CD4-positive, alpha-beta T cell (primary cell): ENCODE measurements at regions not wholly inside any gene's neighbourhood (a gene's known extent, or its start where the extent isn't known, plus 50 kb on each side); places are given as distances from the start of the nearest gene placed in this dataset.
"Not testable (repeated sequence)": the region's sequence is repeated elsewhere in the genome, so short reads cannot be mapped to it uniquely, and the experiment has no call there.

Experiments used
- ATAC-seq: fragments of 200-7000 bp; cut with Tn5 transposase; one replicate; pipeline ENCODE4 v1.10.0; 2022; ENCODE audit warnings: mild to moderate bottlenecking; ENCODE audit not compliant: poor library complexity
- CTCF ChIA-PET: fragments of 350-600 bp; sonication (Branson Sonifier 250); formaldehyde crosslinking; loops from one replicate; lab custom pipeline; 2021; ENCODE audit warnings: antibody characterized with exemption, inconsistent platforms; lab: Charles Lee
- POLR2A ChIA-PET: fragments of 350-600 bp; sonication (Branson Sonifier 250); formaldehyde crosslinking; loops from one replicate; lab custom pipeline; 2021; ENCODE audit warnings: antibody characterized with exemption, inconsistent platforms; lab: Charles Lee
- DNase-seq, 14 experiments: peaks; one replicate each; pipeline ENCODE4 v3.0.0-alpha.2; 2013 to 2020; ENCODE audit warnings: mixed read lengths in 2 of 14
- H3K27ac ChIP-seq, 2 donors: one replicate each; pipeline versions ENCODE4 v1.5.1 to v1.7.0; 2013; ENCODE audit warnings: low read length in 2 of 2, low read depth in 1 of 2, mild to moderate bottlenecking in 1 of 2
- H3K27me3 ChIP-seq, 2 experiments: 1 replicate in 1 of 2; 2 replicates in 1 of 2; pipeline versions ENCODE4 v1.6.1 to v1.7.0; 2013; ENCODE audit warnings: low read length in 2 of 2, control low read depth in 1 of 2, mild to moderate bottlenecking in 1 of 2, moderate library complexity in 1 of 2; ENCODE audit not compliant: insufficient read depth in 2 of 2, control insufficient read depth in 1 of 2
- H3K36me3 ChIP-seq: one replicate; pipeline ENCODE4 v1.6.1; 2013; ENCODE audit warnings: low read length, control low read depth; ENCODE audit not compliant: insufficient read depth
- H3K4me1 ChIP-seq: one replicate; pipeline ENCODE4 v1.6.1; 2013; ENCODE audit warnings: low read length, control low read depth; ENCODE audit not compliant: insufficient read depth
- H3K4me3 ChIP-seq: one replicate; pipeline ENCODE4 v1.5.1; 2013; ENCODE audit warnings: mild to moderate bottlenecking, low read length, moderate library complexity
- H3K9me3 ChIP-seq, 2 experiments: 1 replicate in 1 of 2; 2 replicates in 1 of 2; pipeline versions ENCODE4 v1.6.1 to v1.7.0; 2013; ENCODE audit warnings: low read length in 2 of 2, mild to moderate bottlenecking in 2 of 2, control low read depth in 1 of 2, moderate library complexity in 1 of 2; ENCODE audit not compliant: control insufficient read depth in 1 of 2, insufficient read depth in 1 of 2
- H3K27ac Mint-ChIP-seq: one replicate; pipeline ENCODE4 v1.8.0; 2020; ENCODE audit warnings: mixed read lengths
- H3K27me3 Mint-ChIP-seq: one replicate; pipeline ENCODE4 v1.8.0; 2021; ENCODE audit warnings: mixed read lengths
- H3K36me3 Mint-ChIP-seq: one replicate; pipeline ENCODE4 v1.8.0; 2021; ENCODE audit warnings: low read depth, mixed read lengths
- H3K4me1 Mint-ChIP-seq: one replicate; pipeline ENCODE4 v1.8.0; 2021; ENCODE audit warnings: low read depth, mixed read lengths
- H3K4me3 Mint-ChIP-seq: one replicate; pipeline ENCODE4 v1.8.0; 2020; ENCODE audit warnings: mild to moderate bottlenecking, mixed read lengths
- H3K9me3 Mint-ChIP-seq: one replicate; pipeline ENCODE4 v1.8.0; 2020; ENCODE audit warnings: mixed read lengths
- CTCF ChIP-seq: fragments of 200-600 bp; IDR thresholded peaks from one replicate; pipeline ENCODE4 v1.8.0; 2022; ENCODE audit warnings: antibody characterized with exemption, mild to moderate bottlenecking
- intact Hi-C, 2 experiments: fragments of 100-400 bp; cut with DNase I in 1 of 2; cut with micrococcal nuclease in 1 of 2; formaldehyde crosslinking; loops; one replicate each; pipeline versions ENCODE4 v1.15.1 to v1.9.0; 2023 to 2025; cut with DNase I, micrococcal nuclease

DNA sequence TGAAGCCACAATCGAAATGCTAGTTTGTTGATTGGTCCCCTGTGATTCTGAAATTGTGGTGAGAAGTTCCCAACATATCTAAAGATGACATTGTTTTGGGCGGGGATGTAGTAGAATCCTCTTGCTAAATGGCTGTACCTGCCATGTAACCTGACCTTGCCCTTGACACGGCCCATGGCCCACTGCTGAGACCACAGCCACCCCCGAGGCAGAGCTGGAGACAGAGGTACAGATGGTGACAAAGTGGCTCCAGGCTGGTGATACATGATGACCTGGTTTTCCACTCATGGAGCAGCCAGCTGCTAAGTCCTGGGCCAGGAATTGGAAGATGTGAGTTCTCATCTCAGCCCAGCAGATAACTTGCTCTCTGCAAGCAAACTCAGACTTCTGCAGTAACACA is 226.5 kb downstream of the FOXD2 start:
- no peak for DNase-seq
- CTCF ChIA-PET: no interaction called here
- H3K27me3 Mint-ChIP-seq: peaks cover 3% of the 10 kb centered on the region

GRCh38 chr1:47664896-47665295 is 227.1 kb downstream of the FOXD2 start:
- DNase-seq, H3K27ac Mint-ChIP-seq, H3K27me3 Mint-ChIP-seq, H3K4me1 ChIP-seq, H3K27me3 ChIP-seq, H3K36me3 ChIP-seq, H3K9me3 ChIP-seq, ATAC-seq, H3K4me3 Mint-ChIP-seq, intact Hi-C loops, H3K4me1 Mint-ChIP-seq, H3K27ac ChIP-seq, H3K36me3 Mint-ChIP-seq, H3K9me3 Mint-ChIP-seq, H3K4me3 ChIP-seq, CTCF ChIA-PET, POLR2A ChIA-PET: not testable (repeated sequence)

More for the DNA sequence above, 226.5 kb downstream of the FOXD2 start:
- no peaks in the 10 kb centered on the region for H3K9me3 Mint-ChIP-seq
- Histone ChIP-seq H3K9me3 (no peaks in the 10 kb centered on the region), H3K4me1 (no peaks in the 10 kb centered on the region), H3K36me3 (no peaks in the 10 kb centered on the region), H3K27me3 (peaks cover 0 to under 1% of the 10 kb centered on the region in 2 experiments), H3K4me3 (no peak overlapping the region), H3K27ac (no peak overlapping the region)
- intact Hi-C loops: no loop called here
- no peak for TF ChIP-seq CTCF
- POLR2A ChIA-PET: no interaction called here
- no peaks in the 10 kb centered on the region for H3K4me1 Mint-ChIP-seq
- no peak overlapping the region for H3K4me3 Mint-ChIP-seq
- no peak overlapping the region for H3K27ac Mint-ChIP-seq
- H3K36me3 Mint-ChIP-seq: no peaks in the 10 kb centered on the region
- no peak for ATAC-seq

- Histone ChIP-seq H3K27ac (no peak overlapping the region), H3K9me3 (peaks cover 0 to 7% of the 10 kb centered on the region in 2 experiments), H3K4me3 (no peak overlapping the region), H3K27me3 (no peaks in the 10 kb centered on the region), H3K36me3 (no peaks in the 10 kb centered on the region), H3K4me1 (no peaks in the 10 kb centered on the region)
- peaks cover 7% of the 10 kb centered on the region for H3K9me3 Mint-ChIP-seq
- no peaks in the 10 kb centered on the region for H3K4me1 Mint-ChIP-seq
- intact Hi-C loops: no loop called here
- no peaks in the 10 kb centered on the region for H3K36me3 Mint-ChIP-seq
- no peak overlapping the region for H3K4me3 Mint-ChIP-seq
- DNase-seq: no peak
- no peak for TF ChIP-seq CTCF
- H3K27me3 Mint-ChIP-seq: peaks cover 8% of the 10 kb centered on the region
- no peak overlapping the region for H3K27ac Mint-ChIP-seq
- ChIA-PET CTCF (no interaction called here), POLR2A (no interaction called here)
- no peak for ATAC-seq
Measured at GRCh38 chr1:47669081-47669585, 231.3 kb downstream of the FOXD2 start.

DNA sequence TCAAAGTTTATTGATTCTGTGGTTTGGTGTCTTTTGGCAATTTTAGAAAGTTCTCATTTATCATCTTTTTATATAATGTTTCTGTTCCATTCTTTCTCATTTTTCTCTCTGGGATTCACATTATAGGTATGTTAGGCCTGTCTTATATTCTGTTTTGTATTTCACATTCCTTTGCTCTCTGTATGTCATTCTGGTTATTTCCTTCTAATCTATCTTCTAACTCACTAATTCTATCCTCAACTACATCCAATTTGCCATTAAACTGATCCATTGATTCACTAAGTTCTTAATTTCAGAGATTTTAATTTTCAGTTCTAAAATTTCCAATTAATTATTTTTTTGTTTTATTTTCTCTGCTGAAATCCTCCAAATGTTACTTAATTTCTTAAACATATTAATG is 234.8 kb downstream of the FOXD2 start:
- Histone ChIP-seq H3K36me3 (no peaks in the 10 kb centered on the region), H3K4me1 (no peaks in the 10 kb centered on the region), H3K9me3 (peaks cover 0 to 7% of the 10 kb centered on the region in 2 experiments), H3K27ac (no peak overlapping the region), H3K4me3 (no peak overlapping the region), H3K27me3 (no peaks in the 10 kb centered on the region)
- Mint-ChIP-seq H3K9me3 (peaks cover 7% of the 10 kb centered on the region), H3K27me3 (peaks cover 8% of the 10 kb centered on the region), H3K4me3 (no peak overlapping the region), H3K36me3 (no peaks in the 10 kb centered on the region), H3K27ac (no peak overlapping the region), H3K4me1 (no peaks in the 10 kb centered on the region)
- no peak for ATAC-seq
- TF ChIP-seq CTCF: no peak
- intact Hi-C loops: no loop called here
- no peak for DNase-seq
- POLR2A ChIA-PET: no interaction called here
- CTCF ChIA-PET: no interaction called here
